ENCODE measurements at regions not wholly inside any gene's neighbourhood (a gene's known extent, or its start where the extent isn't known, plus 50 kb on each side); places are given as distances from the start of the nearest gene placed in this dataset.

DNA sequence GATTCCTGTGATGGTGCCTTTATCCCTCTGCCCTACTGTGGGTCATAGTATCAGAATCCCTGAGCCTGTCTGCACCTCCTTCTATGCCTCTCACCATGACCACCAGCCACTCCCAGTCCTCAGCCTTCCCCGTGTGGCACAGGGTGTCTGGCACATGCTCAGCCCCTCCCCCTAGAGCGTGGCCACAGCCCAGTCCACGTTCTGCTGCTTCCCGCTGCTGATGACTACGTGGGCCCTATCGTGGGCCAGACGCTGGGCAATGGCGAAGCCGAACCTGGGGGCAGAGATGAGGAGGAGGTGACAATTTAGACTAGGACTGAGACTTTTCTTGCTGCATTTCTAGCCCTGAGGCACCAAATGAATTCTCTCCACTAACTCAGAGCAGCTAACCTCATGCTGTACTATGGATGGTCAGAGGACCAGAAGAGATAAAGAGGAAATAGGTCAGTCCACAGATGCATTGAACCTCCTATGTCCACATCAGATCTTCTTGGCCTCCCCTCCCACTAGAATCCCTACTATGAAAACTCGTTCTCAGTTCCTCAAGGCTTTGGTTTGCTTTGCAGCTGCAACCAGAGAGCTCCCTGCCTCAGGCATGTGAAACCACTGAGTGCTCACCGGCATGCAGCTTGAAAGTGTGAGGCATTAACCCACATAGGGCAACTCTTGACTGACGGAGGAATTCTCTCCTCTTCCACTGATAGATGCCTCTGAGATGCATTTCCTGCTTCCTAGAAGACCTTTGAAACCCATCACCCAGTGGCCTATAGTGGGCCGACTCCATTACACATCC, 126.3 kb upstream of the DHRS4 start:
- TF ChIP-seq, protein P1, sequence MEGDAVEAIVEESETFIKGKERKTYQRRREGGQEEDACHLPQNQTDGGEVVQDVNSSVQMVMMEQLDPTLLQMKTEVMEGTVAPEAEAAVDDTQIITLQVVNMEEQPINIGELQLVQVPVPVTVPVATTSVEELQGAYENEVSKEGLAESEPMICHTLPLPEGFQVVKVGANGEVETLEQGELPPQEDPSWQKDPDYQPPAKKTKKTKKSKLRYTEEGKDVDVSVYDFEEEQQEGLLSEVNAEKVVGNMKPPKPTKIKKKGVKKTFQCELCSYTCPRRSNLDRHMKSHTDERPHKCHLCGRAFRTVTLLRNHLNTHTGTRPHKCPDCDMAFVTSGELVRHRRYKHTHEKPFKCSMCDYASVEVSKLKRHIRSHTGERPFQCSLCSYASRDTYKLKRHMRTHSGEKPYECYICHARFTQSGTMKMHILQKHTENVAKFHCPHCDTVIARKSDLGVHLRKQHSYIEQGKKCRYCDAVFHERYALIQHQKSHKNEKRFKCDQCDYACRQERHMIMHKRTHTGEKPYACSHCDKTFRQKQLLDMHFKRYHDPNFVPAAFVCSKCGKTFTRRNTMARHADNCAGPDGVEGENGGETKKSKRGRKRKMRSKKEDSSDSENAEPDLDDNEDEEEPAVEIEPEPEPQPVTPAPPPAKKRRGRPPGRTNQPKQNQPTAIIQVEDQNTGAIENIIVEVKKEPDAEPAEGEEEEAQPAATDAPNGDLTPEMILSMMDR (IDR thresholded peaks at IDR 0.05; ENCODE audit: low read depth, low read length) = no peak
- DNase-seq (ENCODE audit: low read depth, low spot score) = no peak
- no peak overlapping the region for H3K4me3 ChIP-seq (ENCODE audit: low read depth, low read length)
- in situ Hi-C loops (cut with HindIII; ENCODE audit: low sequenced_read_pairs) = no loop called here

DNA sequence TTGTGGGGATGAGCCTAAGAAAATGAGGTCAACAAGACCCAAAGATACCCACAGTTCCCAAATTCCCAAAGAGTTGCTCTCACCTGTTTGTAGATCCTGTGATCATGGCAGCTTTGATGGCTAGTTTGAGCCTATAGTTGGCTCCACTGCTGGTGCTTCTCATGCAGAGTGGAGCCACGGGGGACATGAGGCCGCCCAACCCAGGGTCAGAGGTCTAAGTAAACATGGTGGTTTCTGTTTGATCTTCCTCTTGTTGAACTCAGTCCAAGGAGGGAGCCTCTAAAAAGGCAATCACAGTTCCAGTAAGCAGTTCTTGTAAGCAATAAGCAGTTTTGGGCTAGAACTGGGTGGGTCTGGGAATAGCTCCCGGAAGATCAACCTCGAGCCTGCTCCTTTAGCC, 125.6 kb upstream of the DHRS4 start:
- in situ Hi-C loops (cut with HindIII; ENCODE audit: low sequenced_read_pairs) = no loop called here
- H3K4me3 ChIP-seq (ENCODE audit: low read depth, low read length) = no peak overlapping the region
- TF ChIP-seq, protein P1 (IDR thresholded peaks at IDR 0.05; ENCODE audit: low read depth, low read length) = no peak
- DNase-seq (ENCODE audit: low read depth, low spot score) = peak; percentile 10

- no peak overlapping the region for H3K4me3 ChIP-seq (ENCODE audit: low read depth, low read length)
- TF ChIP-seq, protein P1 (IDR thresholded peaks at IDR 0.05; ENCODE audit: low read depth, low read length) = no peak
- DNase-seq (ENCODE audit: low read depth, low spot score) = no peak
- in situ Hi-C loops (cut with HindIII; ENCODE audit: low sequenced_read_pairs) = no loop called here
These were observed 125.0 kb upstream of the DHRS4 start for GRCh38 chr14:23828616-23829015.

DNA sequence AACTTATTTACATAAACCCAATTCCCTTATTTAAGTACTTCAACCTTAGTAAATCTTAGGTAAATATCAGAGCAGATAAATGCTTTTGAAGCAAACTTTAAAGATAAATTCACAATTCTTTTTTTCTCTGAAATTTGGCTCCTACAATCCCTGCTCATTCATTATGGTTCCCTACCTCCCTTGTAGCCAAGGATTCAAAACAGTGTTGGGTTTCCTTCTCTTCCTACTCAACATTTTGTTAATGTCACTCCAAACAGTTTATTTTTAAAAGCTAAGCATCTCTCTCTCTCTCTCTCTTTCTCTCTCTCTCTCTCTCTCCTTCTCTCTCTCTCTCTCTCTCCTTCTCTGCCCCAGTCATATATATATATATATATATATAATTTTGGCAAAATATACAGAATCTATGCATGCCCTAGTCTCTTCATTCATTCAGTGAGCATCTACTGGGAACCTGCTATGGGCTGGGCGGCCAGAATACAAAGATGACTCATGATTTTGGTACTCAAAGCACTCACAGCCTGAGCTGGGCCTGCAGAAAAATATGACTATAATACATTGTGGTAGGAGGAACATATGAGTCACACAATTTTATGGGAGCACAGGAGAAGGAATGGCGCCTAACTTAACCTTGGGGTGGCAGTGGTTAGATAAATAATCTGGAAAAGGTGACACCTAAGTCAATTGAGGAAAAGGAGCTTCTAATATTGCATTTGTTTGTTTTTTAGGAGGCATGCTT, 123.7 kb upstream of the DHRS4 start:
- no peak overlapping the region for H3K4me3 ChIP-seq (ENCODE audit: low read depth, low read length)
- in situ Hi-C loops (cut with HindIII; ENCODE audit: low sequenced_read_pairs) = no loop called here
- TF ChIP-seq, protein P1 (IDR thresholded peaks at IDR 0.05; ENCODE audit: low read depth, low read length) = no peak
- DNase-seq (ENCODE audit: low read depth, low spot score) = peak; percentile 93

DNA sequence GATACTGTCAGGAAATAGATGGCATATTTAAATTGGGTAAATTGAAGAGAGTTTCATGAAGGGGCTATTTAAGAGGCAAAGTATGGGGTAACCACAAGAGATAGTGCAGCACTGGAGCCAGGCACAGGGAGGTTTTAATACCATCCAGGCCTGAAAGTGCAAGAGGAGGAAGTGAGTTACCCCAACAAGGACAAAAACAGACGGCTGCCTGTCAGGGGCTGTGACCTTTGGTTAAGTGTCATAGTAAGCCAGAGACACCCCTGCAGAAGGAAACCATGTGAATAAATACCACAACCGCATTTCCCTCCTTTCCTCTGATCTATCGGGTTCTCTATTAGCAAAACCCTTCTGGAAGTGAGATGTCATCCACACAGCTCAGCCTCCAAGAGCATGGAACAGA, 122.0 kb upstream of the DHRS4 start:
- in situ Hi-C loops (cut with HindIII; ENCODE audit: low sequenced_read_pairs) = no loop called here
- TF ChIP-seq, protein P1 (IDR thresholded peaks at IDR 0.05; ENCODE audit: low read depth, low read length) = no peak
- no peak for DNase-seq (ENCODE audit: low read depth, low spot score)
- H3K4me3 ChIP-seq (ENCODE audit: low read depth, low read length) = no peak overlapping the region

DNA sequence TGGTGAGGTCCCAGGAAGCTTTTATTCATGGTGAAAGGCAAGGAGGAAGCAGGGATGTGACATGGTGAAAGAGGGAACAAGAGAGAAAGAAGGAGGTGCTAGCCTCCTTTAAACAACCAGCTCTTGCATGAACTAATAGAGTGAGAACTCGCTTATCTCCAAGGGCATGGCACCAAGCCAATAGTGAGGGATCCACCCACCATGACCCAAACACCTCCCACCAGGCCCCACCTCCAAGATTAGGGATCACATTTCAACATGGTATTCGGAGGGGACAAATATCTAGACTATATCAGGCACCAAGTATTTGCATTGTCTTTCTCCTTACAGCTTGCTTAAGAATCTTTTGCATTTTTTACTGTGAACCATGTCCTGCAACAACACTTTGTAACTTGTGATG, 91.9 kb upstream of the DHRS4 start:
- H3K4me3 ChIP-seq (ENCODE audit: low read depth, low read length) = no peak overlapping the region
- in situ Hi-C loops (cut with HindIII; ENCODE audit: low sequenced_read_pairs) = no loop called here
- no peak for DNase-seq (ENCODE audit: low read depth, low spot score)
- TF ChIP-seq, protein P1 (IDR thresholded peaks at IDR 0.05; ENCODE audit: low read depth, low read length) = no peak

Measured in astrocyte of the spinal cord (primary cell).